GM23338 (cell line): ENCODE measurements at regions not wholly inside any gene's neighbourhood (a gene's known extent, or its start where the extent isn't known, plus 50 kb on each side); places are given as distances from the start of the nearest gene placed in this dataset.

Source experiments
- ATAC-seq: fragments of 200-7000 bp; cut with Tn5 transposase; 3 replicates; pipeline ENCODE4 v1.9.1; 2020
- DNase-seq: peaks from one replicate; pipeline ENCODE4 v3.0.0-alpha.2; 2015; ENCODE audit warnings: low spot score
- H2AFZ ChIP-seq: fragments of 200-600 bp; sonication (generic); 2 replicates; pipeline ENCODE4 v1.8.0; 2016; ENCODE audit warnings: antibody characterized with exemption, mild to moderate bottlenecking, moderate library complexity
- H3F3A ChIP-seq: fragments of 200-600 bp; sonication (generic); replicated peaks from 2 replicates; pipeline ENCODE4 v1.8.0; 2017; ENCODE audit warnings: antibody characterized with exemption, mixed run types, low read depth
- H3K27ac ChIP-seq: fragments of 200-600 bp; sonication (generic); 2 replicates; pipeline ENCODE4 v1.6.1; 2016; ENCODE audit warnings: low read depth
- H3K27me3 ChIP-seq: fragments of 200-600 bp; sonication (generic); 2 replicates; pipeline ENCODE4 v1.8.0; 2016; ENCODE audit warnings: mild to moderate bottlenecking, mixed run types, moderate library complexity; ENCODE audit not compliant: insufficient read depth
- H3K36me3 ChIP-seq: fragments of 200-600 bp; sonication (generic); 2 replicates; pipeline ENCODE4 v1.8.0; 2016; ENCODE audit warnings: mild to moderate bottlenecking; ENCODE audit not compliant: insufficient read depth
- H3K4me1 ChIP-seq: fragments of 200-600 bp; sonication (generic); 2 replicates; pipeline ENCODE4 v1.8.0; 2016; ENCODE audit warnings: mild to moderate bottlenecking, moderate library complexity; ENCODE audit not compliant: insufficient read depth
- H3K4me2 ChIP-seq: fragments of 200-600 bp; sonication (generic); 2 replicates; pipeline ENCODE4 v1.7.1; 2017; ENCODE audit warnings: mixed run types
- H3K4me3 ChIP-seq: fragments of 200-600 bp; sonication (generic); 2 replicates; pipeline ENCODE4 v1.6.1; 2016; ENCODE audit warnings: mixed run types
- H3K79me2 ChIP-seq: fragments of 200-600 bp; sonication (generic); replicated peaks from 2 replicates; pipeline ENCODE4 v1.8.0; 2017; ENCODE audit warnings: mild to moderate bottlenecking; ENCODE audit not compliant: insufficient read depth
- H3K9me2 ChIP-seq: fragments of 200-600 bp; sonication (generic); 2 replicates; pipeline ENCODE4 v1.8.0; 2017; ENCODE audit not compliant: insufficient read depth
- H4K20me1 ChIP-seq: fragments of 200-600 bp; sonication (generic); replicated peaks from 2 replicates; pipeline ENCODE4 v1.8.0; 2017; ENCODE audit warnings: mild to moderate bottlenecking; ENCODE audit not compliant: insufficient read depth
- H3K27ac Mint-ChIP-seq: 2 replicates; pipeline ENCODE4 v1.8.0; 2020; ENCODE audit warnings: inconsistent platforms, mild to moderate bottlenecking, moderate library complexity, mixed read lengths
- H3K27me3 Mint-ChIP-seq: 3 replicates; pipeline ENCODE4 v1.8.0; 2022; ENCODE audit warnings: low read depth, mild to moderate bottlenecking, moderate library complexity, mixed read lengths, inconsistent platforms; ENCODE audit not compliant: insufficient read depth, poor library complexity
- H3K36me3 Mint-ChIP-seq: 3 replicates; pipeline ENCODE4 v1.8.0; 2021; ENCODE audit warnings: low read depth, mild to moderate bottlenecking, inconsistent platforms, moderate library complexity, mixed read lengths
- H3K4me1 Mint-ChIP-seq: 3 replicates; pipeline ENCODE4 v1.8.0; 2020; ENCODE audit warnings: mild to moderate bottlenecking, inconsistent platforms, mixed read lengths
- H3K4me3 Mint-ChIP-seq: 3 replicates; pipeline ENCODE4 v1.8.0; 2021; ENCODE audit warnings: moderate library complexity, mild to moderate bottlenecking, inconsistent platforms, mixed read lengths
- H3K9me3 Mint-ChIP-seq: 3 replicates; pipeline ENCODE4 v1.8.0; 2020; ENCODE audit warnings: moderate library complexity, mild to moderate bottlenecking, inconsistent platforms, mixed read lengths
- CREB1 ChIP-seq: fragments of 250-450 bp; sonication (Bioruptor Pico); IDR thresholded peaks from 2 replicates; pipeline ENCODE4 v1.5.0; 2020; ENCODE audit warnings: low read depth, mild to moderate bottlenecking, moderate library complexity
- CTCF ChIP-seq, 2 experiments: fragments of 200-600 bp in 1 of 2; sonication (generic) in 1 of 2; conservative IDR thresholded peaks; 2 replicates each; pipeline versions ENCODE4 v1.5.1 to v1.6.1; 2016 to 2017; ENCODE audit warnings: antibody characterized with exemption in 2 of 2, low read depth in 2 of 2, mild to moderate bottlenecking in 2 of 2, moderate library complexity in 1 of 2
- EZH2 ChIP-seq: fragments of 200-600 bp; sonication (generic); IDR thresholded peaks from one replicate; pipeline ENCODE4 v1.8.0; 2017; ENCODE audit warnings: antibody characterized with exemption, mild to moderate bottlenecking, low read depth; ENCODE audit not compliant: unreplicated experiment
- EZH2phosphoT487 ChIP-seq: fragments of 200-600 bp; sonication (generic); IDR thresholded peaks from one replicate; pipeline ENCODE4 v1.8.1; 2018; ENCODE audit warnings: antibody characterized with exemption; ENCODE audit not compliant: unreplicated experiment
- NANOG ChIP-seq: IDR thresholded peaks from 2 replicates; pipeline ENCODE4 v1.6.1; 2016; ENCODE audit warnings: antibody characterized with exemption, borderline replicate concordance
- POLR2AphosphoS5 ChIP-seq: IDR thresholded peaks from 2 replicates; pipeline ENCODE4 v1.6.1; 2016; ENCODE audit warnings: antibody characterized with exemption, low read depth
- STAT1 ChIP-seq: IDR thresholded peaks from one replicate; pipeline ENCODE4 v1.6.1; 2016; ENCODE audit warnings: antibody characterized with exemption; ENCODE audit not compliant: unreplicated experiment
- ZNF114 ChIP-seq: fragments of 250-450 bp; sonication (Bioruptor Pico); IDR thresholded peaks from 2 replicates; pipeline ENCODE4 v1.5.0; 2020; ENCODE audit warnings: mild to moderate bottlenecking, moderate library complexity
- ZNF331 ChIP-seq: fragments of 250-450 bp; sonication (Bioruptor Pico); IDR thresholded peaks from 2 replicates; pipeline ENCODE4 v1.5.0; 2020; ENCODE audit warnings: low read depth, mild to moderate bottlenecking, moderate library complexity
- ZNF462 ChIP-seq: fragments of 250-450 bp; sonication (Bioruptor Pico); IDR thresholded peaks from 2 replicates; pipeline ENCODE4 v1.5.0; 2020; ENCODE audit warnings: mild to moderate bottlenecking, moderate library complexity
- TF ChIP-seq, protein P1 (sequence below): IDR thresholded peaks from 2 replicates; pipeline ENCODE4 v1.6.1; 2016; ENCODE audit warnings: antibody characterized with exemption

DNA sequence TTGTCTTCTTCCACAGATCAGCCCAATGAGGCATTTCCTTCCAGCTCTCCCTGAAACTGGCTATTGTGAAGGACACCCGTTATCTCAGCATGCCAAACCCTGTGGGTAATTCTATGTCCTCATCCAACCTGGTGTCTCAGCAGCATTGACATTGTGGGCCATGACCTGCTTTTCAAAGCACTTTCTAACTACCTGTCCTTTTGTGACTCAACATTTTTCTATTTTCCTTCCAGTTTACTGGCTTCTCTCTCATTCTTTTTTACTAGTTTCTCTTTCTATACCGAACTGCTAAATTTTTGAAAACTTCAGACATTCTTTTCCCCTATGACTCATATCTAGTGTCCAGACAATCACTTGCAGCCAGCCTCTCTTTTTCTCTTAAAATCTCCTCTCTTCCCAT, 136.4 kb upstream of the HTR2A start:
- Histone ChIP-seq H3K4me1 (peaks cover 29% of the 10 kb centered on the region), H3K4me2 (no peak overlapping the region), H2AFZ (no peak overlapping the region), H3F3A (no peaks in the 10 kb centered on the region), H4K20me1 (no peaks in the 10 kb centered on the region), H3K27me3 (no peaks in the 10 kb centered on the region), H3K4me3 (no peak overlapping the region), H3K79me2 (no peaks in the 10 kb centered on the region), H3K9me2 (no peaks in the 10 kb centered on the region), H3K27ac (no peak overlapping the region), H3K36me3 (no peaks in the 10 kb centered on the region)
- TF ChIP-seq EZH2phosphoT487 (no peak), ZNF462 (CRISPR knock-in tag) (0 out of 2 replicates have a peak, but pooled peaks have one; percentile 16)
- Mint-ChIP-seq H3K36me3 (no peaks in the 10 kb centered on the region), H3K9me3 (no peaks in the 10 kb centered on the region), H3K27ac (0 out of 2 replicates have a peak overlapping the region, but pooled peaks have one; percentile 8), H3K4me1 (peaks cover 30% of the 10 kb centered on the region), H3K27me3 (peaks cover 1% of the 10 kb centered on the region), H3K4me3 (no peak overlapping the region)
- ATAC-seq (no peak; the same call in 2 of the 3 replicates), DNase-seq (no peak)

- Histone ChIP-seq H3K79me2 (no peaks in the 10 kb centered on the region), H2AFZ (peak overlapping the region; percentile 48; the same call in 1 of the 2 replicates), H3K27me3 (no peaks in the 10 kb centered on the region), H3K27ac (no peak overlapping the region), H4K20me1 (no peaks in the 10 kb centered on the region), H3K4me1 (peaks cover 6% of the 10 kb centered on the region; the same call in 1 of the 2 replicates), H3K4me3 (no peak overlapping the region), H3K9me2 (no peaks in the 10 kb centered on the region), H3K36me3 (no peaks in the 10 kb centered on the region), H3F3A (no peaks in the 10 kb centered on the region), H3K4me2 (no peak overlapping the region; the same call in 1 of the 2 replicates)
- H3K36me3 Mint-ChIP-seq: no peaks in the 10 kb centered on the region
- no peaks in the 10 kb centered on the region for H3K9me3 Mint-ChIP-seq
- H3K4me1 Mint-ChIP-seq: peaks cover 22% of the 10 kb centered on the region; the same call in 2 of the 3 replicates
- no peak for DNase-seq
- H3K27me3 Mint-ChIP-seq: peaks cover 1% of the 10 kb centered on the region
- peak; percentile 35 for ATAC-seq
- 0 out of 2 replicates have a peak overlapping the region, but pooled peaks have one; percentile 33 for H3K27ac Mint-ChIP-seq
- H3K4me3 Mint-ChIP-seq: no peak overlapping the region
- TF ChIP-seq EZH2 (no peak), CREB1 (CRISPR knock-in tag) (no peak), EZH2phosphoT487 (no peak), ZNF114 (CRISPR knock-in tag) (no peak), NANOG (no peak), CTCF (conservative IDR thresholded peaks at IDR 0.05; ENCODE audit: low read depth in 2 of 2) (no peak), POLR2AphosphoS5 (no peak), STAT1 (no peak), ZNF331 (CRISPR knock-in tag) (no peak)
- TF ChIP-seq, protein P1, sequence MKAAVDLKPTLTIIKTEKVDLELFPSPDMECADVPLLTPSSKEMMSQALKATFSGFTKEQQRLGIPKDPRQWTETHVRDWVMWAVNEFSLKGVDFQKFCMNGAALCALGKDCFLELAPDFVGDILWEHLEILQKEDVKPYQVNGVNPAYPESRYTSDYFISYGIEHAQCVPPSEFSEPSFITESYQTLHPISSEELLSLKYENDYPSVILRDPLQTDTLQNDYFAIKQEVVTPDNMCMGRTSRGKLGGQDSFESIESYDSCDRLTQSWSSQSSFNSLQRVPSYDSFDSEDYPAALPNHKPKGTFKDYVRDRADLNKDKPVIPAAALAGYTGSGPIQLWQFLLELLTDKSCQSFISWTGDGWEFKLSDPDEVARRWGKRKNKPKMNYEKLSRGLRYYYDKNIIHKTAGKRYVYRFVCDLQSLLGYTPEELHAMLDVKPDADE: no peak
Measured at GRCh38 chr13:47027780-47028437, 131.1 kb upstream of the HTR2A start.
